ENCODE measurements at regions not wholly inside any gene's neighbourhood (a gene's known extent, or its start where the extent isn't known, plus 50 kb on each side); places are given as distances from the start of the nearest gene placed in this dataset.

- H3K27me3 ChIP-seq, result no peaks in the 10 kb centered on the region
- no peak for DNase-seq (ENCODE audit: low spot score in 2 of 2)
- H3K36me3 ChIP-seq, result no peaks in the 10 kb centered on the region
- no peak for TF ChIP-seq CTCF (IDR thresholded peaks at IDR 0.05)
- no peak for TF ChIP-seq POLR2A (IDR thresholded peaks at IDR 0.05)
- TF ChIP-seq POLR2AphosphoS5 (IDR thresholded peaks at IDR 0.05), result no peak
- intact Hi-C loops (cut with DNase I; ENCODE audit: low total_unique reads), result no loop called here
- H3K9me3 ChIP-seq, result peaks cover 0 to 3% of the 10 kb centered on the region in 2 donors
- no peak overlapping the region for H3K27ac ChIP-seq
- no peak overlapping the region for H3K4me3 ChIP-seq
- H3K4me1 ChIP-seq, result no peaks in the 10 kb centered on the region
Observed at GRCh38 chr2:60298006-60298696, 255.3 kb downstream of the BCL11A start.

GRCh38 chr2:60297296-60298005 is 256.0 kb downstream of the BCL11A start:
- H3K9me3 ChIP-seq, result peaks cover 0 to 3% of the 10 kb centered on the region in 2 donors
- no peaks in the 10 kb centered on the region for H3K27me3 ChIP-seq
- intact Hi-C loops (cut with DNase I; ENCODE audit: low total_unique reads), result no loop called here
- no peak for DNase-seq (ENCODE audit: low spot score in 2 of 2)
- H3K4me3 ChIP-seq, result no peak overlapping the region
- TF ChIP-seq POLR2AphosphoS5 (IDR thresholded peaks at IDR 0.05), result no peak
- no peak for TF ChIP-seq POLR2A (IDR thresholded peaks at IDR 0.05)
- no peak for TF ChIP-seq CTCF (IDR thresholded peaks at IDR 0.05)
- no peak overlapping the region for H3K27ac ChIP-seq
- H3K4me1 ChIP-seq, result no peaks in the 10 kb centered on the region
- H3K36me3 ChIP-seq, result no peaks in the 10 kb centered on the region

- DNase-seq (ENCODE audit: low spot score in 2 of 2), result no peak
- Histone ChIP-seq H3K36me3 (no peaks in the 10 kb centered on the region), H3K27ac (no peak overlapping the region), H3K4me1 (no peaks in the 10 kb centered on the region), H3K4me3 (no peak overlapping the region), H3K27me3 (no peaks in the 10 kb centered on the region), H3K9me3 (peaks cover 0 to 3% of the 10 kb centered on the region in 2 donors)
- TF ChIP-seq POLR2A (IDR thresholded peaks at IDR 0.05) (no peak), CTCF (IDR thresholded peaks at IDR 0.05) (no peak)
- intact Hi-C loops (cut with DNase I; ENCODE audit: low total_unique reads), result no loop called here
Observed at GRCh38 chr2:60296219-60296955, 257.1 kb downstream of the BCL11A start.

- TF ChIP-seq POLR2AphosphoS5 (IDR thresholded peaks at IDR 0.05) (no peak), POLR2A (IDR thresholded peaks at IDR 0.05) (no peak), CTCF (IDR thresholded peaks at IDR 0.05) (no peak)
- no peaks in the 10 kb centered on the region for H3K27me3 ChIP-seq
- H3K36me3 ChIP-seq, result no peaks in the 10 kb centered on the region
- H3K27ac ChIP-seq, result peak overlapping the region; percentile 68 to 73
- intact Hi-C loops (cut with DNase I; ENCODE audit: low total_unique reads), result no loop called here
- no peak for DNase-seq (ENCODE audit: low spot score in 2 of 2)
- H3K4me1 ChIP-seq, result no peaks in the 10 kb centered on the region
- H3K9me3 ChIP-seq, result peaks cover 0 to 3% of the 10 kb centered on the region in 2 donors
- H3K4me3 ChIP-seq, result peak overlapping the region in 1 of 3 donors; percentile 29
Observed at GRCh38 chr2:60295636-60295962, 257.9 kb downstream of the BCL11A start.
